ENCODE measurements at regions not wholly inside any gene's neighbourhood (a gene's known extent, or its start where the extent isn't known, plus 50 kb on each side); places are given as distances from the start of the nearest gene placed in this dataset.
"Not testable (repeated sequence)": the region's sequence is repeated elsewhere in the genome, so short reads cannot be mapped to it uniquely, and the experiment has no call there.

GRCh38 chr5:145658435-145658834 lies 176.7 kb downstream of the PRELID2 start:
- DNase-seq (ENCODE audit: low read depth in 2 of 2), result no peak

- DNase-seq (ENCODE audit: low read depth in 2 of 2), result not testable (repeated sequence)
Observed at GRCh38 chr5:145652700-145653099, 182.4 kb downstream of the PRELID2 start.

GRCh38 chr5:145647137-145647536 lies 188.0 kb downstream of the PRELID2 start:
- not testable (repeated sequence) for DNase-seq (ENCODE audit: low read depth in 2 of 2)

GRCh38 chr5:145643214-145643613 lies 191.9 kb downstream of the PRELID2 start:
- DNase-seq (ENCODE audit: low read depth in 2 of 2), result not testable (repeated sequence)

GRCh38 chr5:145637396-145637795 lies 197.7 kb downstream of the PRELID2 start:
- DNase-seq (ENCODE audit: low read depth in 2 of 2), result no peak

- DNase-seq (ENCODE audit: low read depth in 2 of 2), result no peak
Observed at GRCh38 chr5:145636371-145636770, 198.8 kb downstream of the PRELID2 start.

- no peak for DNase-seq (ENCODE audit: low read depth in 2 of 2)
Observed at GRCh38 chr5:145633474-145633873, 201.7 kb downstream of the PRELID2 start.

- no peak for DNase-seq (ENCODE audit: low read depth in 2 of 2)
Observed at GRCh38 chr5:145632701-145633100, 202.4 kb downstream of the PRELID2 start.

- DNase-seq (ENCODE audit: low read depth in 2 of 2), result no peak
Observed at GRCh38 chr5:145629047-145629446, 206.1 kb downstream of the PRELID2 start.

- no peak for DNase-seq (ENCODE audit: low read depth in 2 of 2)
Observed at GRCh38 chr5:145628525-145628924, 206.6 kb downstream of the PRELID2 start.

GRCh38 chr5:145619806-145620310 lies 215.3 kb downstream of the PRELID2 start:
- peak in 1 of 2 experiments; percentile 4 for DNase-seq (ENCODE audit: low read depth in 2 of 2)

- DNase-seq (ENCODE audit: low read depth in 2 of 2), result not testable (repeated sequence)
Observed at GRCh38 chr5:145616739-145617138, 218.4 kb downstream of the PRELID2 start.

- no peak for DNase-seq (ENCODE audit: low read depth in 2 of 2)
Observed at GRCh38 chr5:145598983-145599382, 236.2 kb downstream of the PRELID2 start.

GRCh38 chr5:145598184-145598583 lies 237.0 kb downstream of the PRELID2 start:
- DNase-seq (ENCODE audit: low read depth in 2 of 2), result no peak

GRCh38 chr5:145591578-145591977 lies 243.6 kb downstream of the PRELID2 start:
- no peak for DNase-seq (ENCODE audit: low read depth in 2 of 2)

- no peak for DNase-seq (ENCODE audit: low read depth in 2 of 2)
Observed at GRCh38 chr5:145589063-145589462, 246.1 kb downstream of the PRELID2 start.

- DNase-seq (ENCODE audit: low read depth in 2 of 2), result no peak
Observed at GRCh38 chr5:145588558-145588957, 246.6 kb downstream of the PRELID2 start.

- no peak for DNase-seq (ENCODE audit: low read depth in 2 of 2)
Observed at GRCh38 chr5:145588113-145588512, 247.0 kb downstream of the PRELID2 start.

GRCh38 chr5:145587710-145588109 lies 247.4 kb downstream of the PRELID2 start:
- DNase-seq (ENCODE audit: low read depth in 2 of 2), result peak; percentile 61 to 67

- no peak for DNase-seq (ENCODE audit: low read depth in 2 of 2)
Observed at GRCh38 chr5:145587308-145587672, 247.9 kb downstream of the PRELID2 start.

- DNase-seq (ENCODE audit: low read depth in 2 of 2), result no peak
Observed at GRCh38 chr5:145586661-145587307, 248.4 kb downstream of the PRELID2 start.

GRCh38 chr5:145585443-145586148 lies 249.5 kb downstream of the PRELID2 start:
- no peak for DNase-seq (ENCODE audit: low read depth in 2 of 2)

GRCh38 chr5:145579301-145579700 lies 255.8 kb downstream of the PRELID2 start:
- DNase-seq (ENCODE audit: low read depth in 2 of 2), result no peak
